ENCODE measurements at regions not wholly inside any gene's neighbourhood (a gene's known extent, or its start where the extent isn't known, plus 50 kb on each side); places are given as distances from the start of the nearest gene placed in this dataset.

GRCh38 chr2:2901384-2902345 is 476.0 kb downstream of the EIPR1 start:
- 0% methylated on average over 13 of the region's 13 CpGs for WGBS (ENCODE audit: insufficient coverage, low coverage, missing lambda C conversion rate)
- no peak for FAIRE-seq

GRCh38 chr2:2899826-2900225 is 477.8 kb downstream of the EIPR1 start:
- H3K27ac ChIP-seq (ENCODE audit: extremely low read depth, low read depth, low read length) = no peak overlapping the region
- no peaks in the 10 kb centered on the region for H3K9me1 ChIP-seq (ENCODE audit: control insufficient read depth, insufficient read depth, low read length)
- no peak for DNase-seq (ENCODE audit: extremely low read depth in 1 of 4, low spot score in 3 of 4)
- ATAC-seq = no peak
- FAIRE-seq = no peak
- H4K20me1 ChIP-seq (replicated peaks; ENCODE audit: control insufficient read depth, insufficient read depth, low read length) = no peaks in the 10 kb centered on the region
- H3K9ac ChIP-seq (ENCODE audit: insufficient read depth in 1 of 2, low read depth in 2 of 2, low read length in 2 of 2) = no peak overlapping the region
- H3K4me1 ChIP-seq (replicated peaks in 1 of 2; ENCODE audit: control insufficient read depth in 2 of 2, insufficient read depth in 2 of 2, low read length in 2 of 2) = no peaks in the 10 kb centered on the region
- intact Hi-C loops (cut with micrococcal nuclease) (no loop called here), in situ Hi-C loops (cut with MboI) (no loop called here)
- peaks cover 8 to 24% of the 10 kb centered on the region in 2 experiments for H3K27me3 ChIP-seq (ENCODE audit: control insufficient read depth in 2 of 2, insufficient read depth in 2 of 2, low read length in 2 of 2)
- ChIA-PET CTCF (ENCODE audit: low intra/inter-chr PET ratio) (no interaction called here), POLR2A (interaction anchor here (0.7 kb wide), 1 partner anchor 1403 kb away, joined by 3 read pairs; no protein-coding TSS in a partner anchor)
- H3K36me3 ChIP-seq (ENCODE audit: control insufficient read depth, insufficient read depth, low read length) = no peaks in the 10 kb centered on the region
- H3K9me3 ChIP-seq (replicated peaks; ENCODE audit: control insufficient read depth, insufficient read depth, low read depth, low read length) = no peaks in the 10 kb centered on the region
- no peaks in the 10 kb centered on the region for H3K79me2 ChIP-seq (ENCODE audit: control insufficient read depth, insufficient read depth, low read length)
- 0% methylated on average over 4 of the region's 4 CpGs for WGBS (ENCODE audit: insufficient coverage, low coverage, missing lambda C conversion rate)
- H3K4me3 ChIP-seq = no peak overlapping the region
- BruUV-seq (replicated peaks) = no TSS peak
- H3K4me2 ChIP-seq (ENCODE audit: insufficient read depth, low read length) = no peak overlapping the region
- H2AFZ ChIP-seq (ENCODE audit: low read depth, low read length) = no peak overlapping the region
- TF ChIP-seq ZNF445 (CRISPR knock-in tag; IDR thresholded peaks at IDR 0.05; ENCODE audit: low read depth) = no peak
- no peak for TF ChIP-seq POLR3G (IDR thresholded peaks at IDR 0.05; ENCODE audit: extremely low read depth, insufficient read length, insufficient replicate concordance)
- TF ChIP-seq YBX1 (IDR thresholded peaks at IDR 0.05) = no peak
- no peak for TF ChIP-seq E2F8 (IDR thresholded peaks at IDR 0.05; ENCODE audit: low read depth, partially characterized antibody)
- no peak for TF ChIP-seq TARDBP (IDR thresholded peaks at IDR 0.05)
- no peak for TF ChIP-seq ZNF280A (IDR thresholded peaks at IDR 0.05; ENCODE audit: low read depth, partially characterized antibody)
- no peak for TF ChIP-seq NBN (IDR thresholded peaks at IDR 0.05; ENCODE audit: low read depth)
- no peak for TF ChIP-seq ETS1 (conservative IDR thresholded peaks at IDR 0.05; ENCODE audit: control insufficient read depth, low read depth, low read length)

More at GRCh38 chr2:2901384-2902345, 476.0 kb downstream of the EIPR1 start:
- H3K9me1 ChIP-seq (ENCODE audit: control insufficient read depth, insufficient read depth, low read length) = no peaks in the 10 kb centered on the region
- ATAC-seq (no peak), DNase-seq (ENCODE audit: extremely low read depth in 1 of 4, low spot score in 3 of 4) (no peak)
- H2AFZ ChIP-seq (ENCODE audit: low read depth, low read length) = no peak overlapping the region
- POLR2A ChIA-PET = no interaction called here
- no peak overlapping the region for H3K27ac ChIP-seq (ENCODE audit: extremely low read depth, low read depth, low read length)
- H3K79me2 ChIP-seq (ENCODE audit: control insufficient read depth, insufficient read depth, low read length) = no peaks in the 10 kb centered on the region
- intact Hi-C loops (cut with micrococcal nuclease) = no loop called here
- no peak overlapping the region for H3K4me3 ChIP-seq
- no peak overlapping the region for H3K4me2 ChIP-seq (ENCODE audit: insufficient read depth, low read length)
- no peaks in the 10 kb centered on the region for H3K4me1 ChIP-seq (replicated peaks in 1 of 2; ENCODE audit: control insufficient read depth in 2 of 2, insufficient read depth in 2 of 2, low read length in 2 of 2)
- TF ChIP-seq ZNF507 (tag; conservative IDR thresholded peaks at IDR 0.05) (no peak), IRF2 (CRISPR knock-in tag; IDR thresholded peaks at IDR 0.05) (no peak), MAFK (IDR thresholded peaks at IDR 0.05; ENCODE audit: low read length) (no peak), TCF7L2 (IDR thresholded peaks at IDR 0.05; ENCODE audit: low read depth, low read length) (no peak)
- H3K9me3 ChIP-seq (replicated peaks; ENCODE audit: control insufficient read depth, insufficient read depth, low read depth, low read length) = no peaks in the 10 kb centered on the region
- H3K36me3 ChIP-seq (ENCODE audit: control insufficient read depth, insufficient read depth, low read length) = no peaks in the 10 kb centered on the region
- CTCF ChIA-PET (ENCODE audit: low intra/inter-chr PET ratio) = no interaction called here
- no TSS peak for BruUV-seq (replicated peaks)
- in situ Hi-C loops (cut with MboI) = no loop called here
- H3K9ac ChIP-seq (ENCODE audit: insufficient read depth in 1 of 2, low read depth in 2 of 2, low read length in 2 of 2) = no peak overlapping the region
- H4K20me1 ChIP-seq (replicated peaks; ENCODE audit: control insufficient read depth, insufficient read depth, low read length) = no peaks in the 10 kb centered on the region
- H3K27me3 ChIP-seq (ENCODE audit: control insufficient read depth in 2 of 2, insufficient read depth in 2 of 2, low read length in 2 of 2) = peaks cover 10 to 19% of the 10 kb centered on the region in 2 experiments

Measured in K562 (cell line).